Esophagus muscularis mucosa (tissue), 4 donors: ENCODE measurements at regions not wholly inside any gene's neighbourhood (a gene's known extent, or its start where the extent isn't known, plus 50 kb on each side); places are given as distances from the start of the nearest gene placed in this dataset.

ENCODE experiments used
- DNase-seq: peaks from one replicate; pipeline ENCODE4 v3.0.0-alpha.2; 2017; ENCODE audit errors: extremely low spot score
- H3K27ac ChIP-seq, 4 donors: fragments of 200-600 bp; sonication (generic); replicated peaks in 1 of 4; 1 replicate in 3 of 4; 2 replicates in 1 of 4; pipeline ENCODE4 v1.5.1; 2016 to 2019; ENCODE audit warnings: mild to moderate bottlenecking in 1 of 4
- H3K27me3 ChIP-seq, 4 donors: fragments of 200-600 bp; sonication (generic); one replicate each; pipeline versions ENCODE4 v1.5.1 to v1.6.0; 2016 to 2019
- H3K36me3 ChIP-seq, 4 donors: fragments of 200-600 bp; sonication (generic); one replicate each; pipeline ENCODE4 v1.5.1; 2016 to 2019
- H3K4me1 ChIP-seq, 4 donors: fragments of 200-600 bp; sonication (generic); one replicate each; pipeline ENCODE4 v1.5.1; 2016 to 2019
- H3K4me3 ChIP-seq, 4 donors: fragments of 200-600 bp; sonication (generic); 1 replicate in 2 of 4; 2 replicates in 2 of 4; pipeline ENCODE4 v1.5.1; 2016 to 2019; ENCODE audit warnings: mild to moderate bottlenecking in 4 of 4, moderate library complexity in 1 of 4
- H3K9me3 ChIP-seq, 4 donors: fragments of 200-600 bp; sonication (generic); 1 replicate in 3 of 4; 2 replicates in 1 of 4; pipeline ENCODE4 v1.5.1; 2016 to 2019
- EP300 ChIP-seq: sonication (generic); formaldehyde crosslinking; IDR thresholded peaks from one replicate; pipeline ENCODE4 v1.6.1; 2017; ENCODE audit warnings: antibody characterized with exemption
- POLR2A ChIP-seq: fragments of 450-650 bp; IDR thresholded peaks from one replicate; pipeline ENCODE4 v1.6.1; 2017; ENCODE audit warnings: antibody characterized with exemption, moderate library complexity, mild to moderate bottlenecking, low read depth
- POLR2AphosphoS5 ChIP-seq, 2 donors: sonication (generic); formaldehyde crosslinking; IDR thresholded peaks; one replicate each; pipeline ENCODE4 v1.6.1; 2017; ENCODE audit warnings: antibody characterized with exemption in 2 of 2
- WGBS: methylation state at CpG from one replicate; pipeline ENCODE4 v1.1.5; 2018; 5-methylcytosine and 5-hydroxymethylcytosine counted together
- intact Hi-C: fragments of 100-400 bp; cut with DNase I; formaldehyde crosslinking; loops from one replicate; pipeline ENCODE4 v1.15.1; 2023
- TF ChIP-seq, protein P1 (sequence below), 3 experiments: fragments of 200-600 bp in 2 of 3; fragments of 450-650 bp in 1 of 3; sonication (generic) in 2 of 3; IDR thresholded peaks; one replicate each; pipeline ENCODE4 v1.5.1; 2017 to 2019; ENCODE audit warnings: antibody characterized with exemption in 3 of 3, mild to moderate bottlenecking in 2 of 3, moderate library complexity in 1 of 3

DNA sequence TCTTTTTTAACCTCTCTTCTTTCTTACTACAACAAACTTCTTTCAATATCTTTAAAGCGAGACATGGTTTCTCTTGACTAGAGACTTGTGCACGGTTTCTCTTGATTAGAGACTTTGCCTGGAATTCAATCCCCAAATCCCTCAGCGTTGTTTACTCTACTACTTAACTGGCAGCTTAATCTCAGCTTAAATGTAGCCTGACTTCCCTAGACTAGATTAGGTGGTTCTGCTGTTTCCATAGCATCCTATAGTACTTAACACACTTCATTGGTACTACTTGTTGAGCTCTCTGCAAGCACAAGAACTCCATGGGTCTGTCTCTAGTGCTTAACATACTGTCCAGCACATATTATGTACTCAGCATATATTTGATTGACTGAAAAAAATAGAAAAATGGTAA is 168.2 kb upstream of the GPR149 start:
- Histone ChIP-seq H3K27me3 (no peaks in the 10 kb centered on the region), H3K36me3 (no peaks in the 10 kb centered on the region), H3K4me1 (no peaks in the 10 kb centered on the region), H3K27ac (no peak overlapping the region), H3K4me3 (no peak overlapping the region), H3K9me3 (peaks cover 0 to 3% (median 0%) of the 10 kb centered on the region in 4 donors)
- TF ChIP-seq POLR2A (no peak), POLR2AphosphoS5 (IDR thresholded peaks at IDR 0.05) (no peak), EP300 (no peak)
- TF ChIP-seq, protein P1, sequence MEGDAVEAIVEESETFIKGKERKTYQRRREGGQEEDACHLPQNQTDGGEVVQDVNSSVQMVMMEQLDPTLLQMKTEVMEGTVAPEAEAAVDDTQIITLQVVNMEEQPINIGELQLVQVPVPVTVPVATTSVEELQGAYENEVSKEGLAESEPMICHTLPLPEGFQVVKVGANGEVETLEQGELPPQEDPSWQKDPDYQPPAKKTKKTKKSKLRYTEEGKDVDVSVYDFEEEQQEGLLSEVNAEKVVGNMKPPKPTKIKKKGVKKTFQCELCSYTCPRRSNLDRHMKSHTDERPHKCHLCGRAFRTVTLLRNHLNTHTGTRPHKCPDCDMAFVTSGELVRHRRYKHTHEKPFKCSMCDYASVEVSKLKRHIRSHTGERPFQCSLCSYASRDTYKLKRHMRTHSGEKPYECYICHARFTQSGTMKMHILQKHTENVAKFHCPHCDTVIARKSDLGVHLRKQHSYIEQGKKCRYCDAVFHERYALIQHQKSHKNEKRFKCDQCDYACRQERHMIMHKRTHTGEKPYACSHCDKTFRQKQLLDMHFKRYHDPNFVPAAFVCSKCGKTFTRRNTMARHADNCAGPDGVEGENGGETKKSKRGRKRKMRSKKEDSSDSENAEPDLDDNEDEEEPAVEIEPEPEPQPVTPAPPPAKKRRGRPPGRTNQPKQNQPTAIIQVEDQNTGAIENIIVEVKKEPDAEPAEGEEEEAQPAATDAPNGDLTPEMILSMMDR (IDR thresholded peaks at IDR 0.05) = no peak
- WGBS = 83% methylated on average over 3 of the region's 3 CpGs
- DNase-seq = no peak
- intact Hi-C loops = no loop called here

DNA sequence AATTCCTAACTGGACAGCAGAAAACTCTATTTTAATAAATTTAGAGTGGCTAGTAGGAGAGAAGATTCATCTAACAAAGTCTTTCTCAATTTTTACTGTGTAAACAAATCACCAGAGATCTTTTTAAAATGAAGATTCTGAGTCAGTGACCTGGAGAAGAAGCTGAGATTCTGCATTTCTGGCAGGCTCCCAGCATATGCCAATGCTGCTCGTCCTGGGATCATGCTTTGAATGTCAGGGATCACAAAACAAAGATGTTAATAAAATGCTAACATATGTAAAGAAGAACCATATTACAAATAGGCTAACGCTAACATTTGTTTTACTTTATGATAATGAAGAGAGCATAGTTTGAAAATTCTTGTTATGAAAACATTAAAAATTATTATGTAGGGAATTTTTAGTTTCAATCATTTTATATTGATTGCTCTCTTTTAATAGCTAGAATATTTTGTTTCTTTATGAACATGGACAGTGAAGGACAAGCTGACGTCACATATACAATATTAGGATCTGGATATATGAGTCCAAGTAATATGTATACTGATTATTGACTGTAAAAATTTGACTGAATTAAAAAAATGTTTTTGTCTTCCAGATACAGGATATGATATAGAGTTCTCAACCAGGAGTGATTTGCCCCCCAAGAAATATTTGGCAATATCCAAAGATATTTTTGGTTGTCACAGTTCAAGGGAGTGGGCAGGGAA is 160.8 kb upstream of the GPR149 start:
- TF ChIP-seq EP300 (no peak), POLR2A (no peak), POLR2AphosphoS5 (IDR thresholded peaks at IDR 0.05) (no peak)
- TF ChIP-seq, protein P1 (IDR thresholded peaks at IDR 0.05) = no peak
- Histone ChIP-seq H3K9me3 (no peaks in the 10 kb centered on the region), H3K4me3 (no peak overlapping the region), H3K27ac (no peak overlapping the region), H3K27me3 (no peaks in the 10 kb centered on the region), H3K4me1 (no peaks in the 10 kb centered on the region), H3K36me3 (no peaks in the 10 kb centered on the region)
- 68% methylated on average over 3 of the region's 3 CpGs for WGBS
- intact Hi-C loops = no loop called here
- no peak for DNase-seq

GRCh38 chr3:154588831-154589230 is 158.8 kb upstream of the GPR149 start:
- WGBS = 69% methylated on average over 3 of the region's 3 CpGs
- Histone ChIP-seq H3K4me3 (no peak overlapping the region), H3K27ac (no peak overlapping the region), H3K4me1 (no peaks in the 10 kb centered on the region), H3K27me3 (no peaks in the 10 kb centered on the region), H3K9me3 (no peaks in the 10 kb centered on the region), H3K36me3 (no peaks in the 10 kb centered on the region)
- intact Hi-C loops = no loop called here
- no peak for DNase-seq
- TF ChIP-seq POLR2A = no peak

DNA sequence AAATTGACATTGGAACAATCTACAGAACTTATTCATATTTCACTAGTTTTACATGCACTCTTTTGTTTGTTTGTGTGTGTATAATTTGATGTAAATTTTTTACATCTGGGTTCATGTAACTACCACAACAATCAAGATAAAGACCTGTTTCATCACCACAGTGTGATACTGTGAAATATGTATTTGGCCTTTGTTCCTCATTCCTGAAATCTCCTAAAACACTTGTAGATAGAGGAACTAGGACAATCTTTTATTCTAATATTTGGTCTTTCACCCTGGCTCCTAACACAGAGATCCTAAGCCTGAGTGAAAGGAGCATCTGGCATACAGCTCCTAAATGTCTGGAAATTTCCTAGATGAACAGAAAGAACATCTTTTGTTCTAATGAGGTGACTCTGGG is 155.0 kb upstream of the GPR149 start:
- intact Hi-C loops = no loop called here
- Histone ChIP-seq H3K9me3 (no peaks in the 10 kb centered on the region), H3K4me3 (no peak overlapping the region), H3K27ac (no peak overlapping the region), H3K4me1 (no peaks in the 10 kb centered on the region), H3K36me3 (no peaks in the 10 kb centered on the region), H3K27me3 (no peaks in the 10 kb centered on the region)
- no peak for DNase-seq
- no peak for TF ChIP-seq POLR2AphosphoS5 (IDR thresholded peaks at IDR 0.05)
- TF ChIP-seq EP300 = no peak
- TF ChIP-seq, protein P1 (IDR thresholded peaks at IDR 0.05) = no peak
- TF ChIP-seq POLR2A = no peak

DNA sequence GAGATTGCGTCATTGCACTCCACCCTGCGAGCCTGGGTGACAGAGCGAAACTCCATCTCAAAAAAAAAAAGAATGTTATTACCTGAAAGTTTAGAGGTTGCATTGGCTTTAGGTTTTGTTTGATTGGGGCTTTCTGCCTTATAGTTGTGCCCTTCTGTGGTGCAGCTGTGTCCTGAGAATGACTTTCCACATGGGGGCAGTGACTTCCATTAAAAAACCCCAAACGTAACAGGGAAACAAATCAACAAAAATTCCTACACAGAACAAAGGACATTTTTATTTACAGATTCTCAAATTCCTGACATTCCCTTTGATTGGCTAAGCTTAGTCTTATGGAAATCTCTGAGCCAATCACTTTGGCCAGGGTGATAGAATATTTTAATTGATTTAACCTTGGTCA is 154.1 kb upstream of the GPR149 start:
- Histone ChIP-seq H3K36me3 (no peaks in the 10 kb centered on the region), H3K4me3 (no peak overlapping the region), H3K9me3 (no peaks in the 10 kb centered on the region), H3K4me1 (no peaks in the 10 kb centered on the region), H3K27me3 (no peaks in the 10 kb centered on the region), H3K27ac (no peak overlapping the region)
- TF ChIP-seq POLR2AphosphoS5 (IDR thresholded peaks at IDR 0.05) (no peak), EP300 (no peak), POLR2A (no peak)
- TF ChIP-seq, protein P1 (IDR thresholded peaks at IDR 0.05) = no peak
- intact Hi-C loops = no loop called here
- WGBS = 77% methylated on average over 4 of the region's 4 CpGs
- DNase-seq = no peak
